Suppressor macrophage (primary cell): ENCODE measurements at regions not wholly inside any gene's neighbourhood (a gene's known extent, or its start where the extent isn't known, plus 50 kb on each side); places are given as distances from the start of the nearest gene placed in this dataset.
"Not testable (repeated sequence)": the region's sequence is repeated elsewhere in the genome, so short reads cannot be mapped to it uniquely, and the experiment has no call there.

Source experiments
- DNase-seq, 4 experiments: peaks; one replicate each; pipeline ENCODE4 v3.0.0-alpha.2; 2020 to 2022

DNA sequence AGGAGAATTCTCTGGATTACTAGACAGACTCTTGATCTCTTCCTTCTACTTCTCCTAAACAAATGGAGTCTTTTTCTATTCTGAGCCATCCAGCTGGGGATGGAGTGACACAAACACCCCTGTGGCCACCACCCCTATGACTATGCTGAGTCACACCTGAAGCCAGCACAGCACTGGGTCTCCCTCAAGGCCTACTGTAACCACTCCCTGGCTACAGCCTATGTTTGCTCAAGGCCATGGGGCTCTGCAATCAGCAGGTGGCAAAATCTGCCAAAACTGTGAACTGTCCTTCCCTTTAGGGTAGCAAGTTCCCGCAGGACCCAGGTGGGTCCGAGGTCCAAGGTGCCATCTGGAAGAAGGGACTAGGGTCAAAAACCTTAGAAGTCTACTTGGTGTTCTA is 132.3 kb downstream of the TINAG start:
- DNase-seq, result no peak

DNA sequence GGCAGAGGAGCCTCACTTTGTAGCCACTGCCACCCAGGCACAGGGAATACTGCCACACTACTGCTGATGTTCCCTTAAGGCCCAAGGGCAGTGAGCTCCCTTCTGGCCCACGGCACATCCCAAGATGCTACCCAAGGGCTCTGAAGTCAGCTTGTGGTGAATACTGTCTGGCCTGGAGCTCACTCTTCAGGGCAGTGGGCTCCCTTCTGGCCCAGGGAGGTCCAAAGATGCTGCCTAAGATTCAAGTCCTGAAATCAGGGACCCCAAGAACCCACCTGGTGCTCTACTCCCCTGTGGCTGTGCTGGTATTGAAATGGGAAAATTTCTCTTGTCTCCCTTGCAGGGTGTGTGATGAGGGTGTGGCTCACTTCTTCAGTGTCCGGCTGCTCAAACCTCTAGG is 132.8 kb downstream of the TINAG start:
- DNase-seq, result no peak

DNA sequence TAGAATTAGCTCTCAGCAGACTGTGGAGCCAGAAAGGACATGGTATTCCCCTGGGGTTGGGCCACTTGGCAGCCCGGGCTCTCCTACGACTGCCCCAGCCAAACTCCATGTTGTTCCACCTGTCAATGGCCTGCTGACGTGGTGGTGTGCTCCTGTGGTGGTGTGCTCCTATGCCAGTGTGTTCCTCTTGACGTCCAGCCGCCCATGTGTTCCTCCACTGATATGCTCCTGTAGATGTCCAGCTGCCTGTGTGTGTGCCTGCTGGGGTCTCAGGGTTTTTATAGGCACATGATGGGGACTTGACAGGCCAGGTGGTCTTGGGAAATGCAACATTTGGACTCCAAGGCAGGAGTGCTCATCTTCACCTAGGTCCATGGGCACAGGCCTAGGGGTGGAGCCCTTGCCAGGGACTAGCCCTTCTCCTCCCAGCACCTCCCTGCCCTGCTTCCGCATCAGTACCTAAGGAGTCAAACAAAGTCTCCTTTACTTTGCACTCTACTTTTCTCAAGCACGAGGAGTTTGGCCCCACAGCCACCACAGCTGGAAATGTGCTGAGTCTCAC is 133.5 kb downstream of the TINAG start:
- DNase-seq, result no peak

GRCh38 chr6:54445207-54445606 is 137.0 kb downstream of the TINAG start:
- no peak for DNase-seq

DNA sequence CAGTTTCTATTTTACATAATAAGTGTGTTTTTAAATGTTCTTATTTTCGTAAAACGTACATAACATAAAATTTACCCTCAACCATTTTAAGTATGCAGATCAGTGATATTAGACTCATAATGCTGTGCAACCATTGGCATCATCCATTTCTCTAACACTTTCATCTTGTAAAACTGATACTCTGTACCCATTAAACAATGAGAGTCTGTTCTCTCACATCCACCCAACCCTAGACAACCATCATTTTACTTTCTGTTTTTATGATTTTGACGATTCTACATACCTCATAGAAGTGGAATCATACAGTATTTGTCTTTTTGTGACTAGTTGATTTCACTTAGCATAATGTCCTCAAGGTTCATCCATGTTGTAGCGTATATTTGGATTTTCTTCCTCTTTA is 140.4 kb downstream of the TINAG start:
- no peak for DNase-seq

GRCh38 chr6:54451516-54451915 is 143.3 kb downstream of the TINAG start:
- no peak for DNase-seq

- DNase-seq, result no peak
Measured at GRCh38 chr6:54463354-54464024, 155.2 kb downstream of the TINAG start.

DNA sequence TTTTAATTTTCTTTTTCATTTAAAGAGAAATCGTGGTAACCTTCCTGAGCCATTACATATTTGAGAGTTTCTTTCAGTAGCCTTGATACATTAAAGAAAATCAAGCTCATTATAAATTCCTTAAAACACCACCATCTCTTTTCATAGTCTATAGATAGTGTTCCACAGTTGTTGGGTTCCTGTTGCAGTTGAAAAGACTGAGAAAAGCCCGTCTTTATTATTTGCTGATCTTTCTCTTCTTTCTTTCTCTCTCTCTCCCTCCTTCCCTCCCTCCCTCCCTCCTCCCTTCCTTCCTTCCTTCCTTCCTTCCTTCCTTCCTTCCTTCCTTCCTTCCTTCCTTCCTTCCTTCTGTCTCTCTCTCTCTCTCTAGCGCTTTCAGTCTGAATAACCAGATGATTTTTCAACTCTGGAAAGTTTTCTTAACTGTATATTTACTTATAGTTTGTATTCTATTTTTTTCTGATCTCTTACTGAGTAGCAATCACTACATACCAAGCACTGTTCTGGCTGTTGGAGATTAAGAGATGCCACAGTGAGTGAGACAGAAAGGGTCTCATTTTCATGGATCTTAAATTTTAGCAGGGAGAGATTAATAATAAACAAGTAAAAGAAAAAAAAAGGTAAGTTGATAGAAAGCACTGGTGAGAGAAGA is 157.5 kb downstream of the TINAG start:
- DNase-seq, result no peak

- DNase-seq, result no peak
Measured at GRCh38 chr6:54467384-54467783, 159.1 kb downstream of the TINAG start.

GRCh38 chr6:54473328-54473727 is 165.1 kb downstream of the TINAG start:
- DNase-seq, result no peak

DNA sequence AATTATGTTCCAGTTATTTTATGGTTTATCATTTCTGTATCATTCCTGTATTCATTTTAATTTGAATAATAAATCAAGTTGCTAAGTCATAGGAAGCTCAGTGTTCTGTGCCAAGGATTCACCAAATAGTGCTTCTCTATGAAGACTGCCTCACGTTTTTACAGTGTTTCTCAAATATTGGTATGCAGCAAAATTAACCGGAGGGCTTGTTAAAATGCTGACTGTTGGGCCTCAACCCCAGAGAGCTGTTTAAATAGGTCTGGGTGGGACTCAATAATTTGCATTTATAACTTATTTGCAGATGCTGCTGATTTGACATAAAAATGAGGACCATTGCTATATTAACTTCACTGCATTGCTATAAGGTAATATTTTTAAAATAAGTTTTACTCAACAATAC is 166.7 kb downstream of the TINAG start:
- DNase-seq, result no peak

DNA sequence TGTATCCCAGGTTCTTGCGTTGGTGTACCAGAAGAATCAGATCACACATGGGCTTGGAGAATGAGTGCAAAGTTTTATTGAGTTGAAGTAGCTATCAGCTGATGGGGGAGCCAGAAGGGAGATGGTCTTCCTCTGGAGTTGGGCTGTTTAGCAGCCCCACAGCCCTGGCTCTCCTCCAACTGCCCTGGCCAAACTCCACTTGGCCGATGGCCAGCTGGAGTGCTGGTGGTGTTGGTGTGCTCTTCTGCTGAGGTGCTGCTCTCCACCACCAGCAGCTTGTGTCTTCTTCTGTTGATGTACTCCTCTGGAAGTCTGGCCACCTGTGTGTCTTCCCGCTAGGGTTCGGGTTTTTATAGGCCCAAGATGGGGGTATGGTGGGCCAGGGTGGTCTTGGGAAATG is 172.8 kb downstream of the TINAG start:
- no peak for DNase-seq

DNA sequence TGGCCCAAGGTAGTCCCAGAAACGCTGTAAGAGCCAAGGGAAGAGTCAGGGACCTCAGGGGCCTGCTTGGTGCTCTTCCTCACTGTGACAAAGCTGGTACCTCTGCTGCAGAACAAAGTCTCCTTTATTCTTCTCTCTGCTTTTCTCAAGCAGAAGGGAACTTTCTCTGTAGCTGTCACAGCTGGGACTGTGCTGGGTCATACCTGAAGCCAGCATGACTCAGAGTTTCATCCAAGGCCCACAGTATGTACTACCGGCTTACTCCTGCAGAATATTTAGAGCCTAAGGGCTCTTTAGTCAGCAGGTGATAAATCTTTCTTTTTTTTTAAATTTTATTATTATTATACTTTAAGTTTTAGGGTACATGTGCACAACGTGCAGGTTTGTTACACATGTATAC is 183.2 kb downstream of the TINAG start:
- no peak for DNase-seq

- DNase-seq, result no peak
Measured at GRCh38 chr6:54493138-54493537, 184.9 kb downstream of the TINAG start.

DNA sequence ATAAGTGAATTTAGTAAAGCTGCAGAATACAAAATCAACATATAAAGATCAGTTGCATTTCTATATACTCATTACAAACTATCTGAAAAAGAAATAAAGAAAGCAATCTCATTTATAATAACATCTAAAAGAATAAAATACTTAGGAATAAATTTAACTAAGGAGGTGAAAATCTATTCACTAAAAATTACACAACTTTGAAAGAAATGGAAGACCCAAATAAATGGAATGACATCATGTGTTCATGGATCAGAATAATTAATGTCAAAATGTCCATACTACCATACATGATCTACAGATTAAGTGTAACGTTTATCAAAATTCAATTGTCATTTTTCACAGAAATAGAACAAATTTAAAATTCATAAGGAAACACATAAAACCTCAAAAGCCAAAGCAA is 194.9 kb downstream of the TINAG start:
- no peak for DNase-seq

GRCh38 chr6:54515013-54515412 is 206.8 kb downstream of the TINAG start:
- DNase-seq, result no peak

- DNase-seq, result no peak
Measured at GRCh38 chr6:54515713-54516112, 207.5 kb downstream of the TINAG start.

DNA sequence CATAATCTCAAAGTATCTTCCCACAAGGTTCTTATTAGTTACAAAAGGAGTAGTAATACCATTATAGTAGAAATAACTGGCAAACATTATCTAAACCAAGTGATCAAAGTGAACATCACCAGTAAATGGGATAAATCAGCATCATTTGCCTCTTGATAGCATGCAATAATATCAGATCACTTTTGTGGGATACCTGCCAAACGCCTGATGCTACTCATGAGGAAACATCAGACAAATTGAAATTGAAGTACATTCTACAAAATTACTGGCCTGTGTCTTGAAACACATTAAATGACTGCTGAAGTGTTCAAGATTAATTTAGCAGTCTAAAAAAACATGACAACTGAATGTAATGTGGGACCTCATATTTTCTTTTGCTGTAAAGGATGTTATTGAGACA is 208.1 kb downstream of the TINAG start:
- no peak for DNase-seq

- DNase-seq, result no peak
Measured at GRCh38 chr6:54519161-54519560, 210.9 kb downstream of the TINAG start.

DNA sequence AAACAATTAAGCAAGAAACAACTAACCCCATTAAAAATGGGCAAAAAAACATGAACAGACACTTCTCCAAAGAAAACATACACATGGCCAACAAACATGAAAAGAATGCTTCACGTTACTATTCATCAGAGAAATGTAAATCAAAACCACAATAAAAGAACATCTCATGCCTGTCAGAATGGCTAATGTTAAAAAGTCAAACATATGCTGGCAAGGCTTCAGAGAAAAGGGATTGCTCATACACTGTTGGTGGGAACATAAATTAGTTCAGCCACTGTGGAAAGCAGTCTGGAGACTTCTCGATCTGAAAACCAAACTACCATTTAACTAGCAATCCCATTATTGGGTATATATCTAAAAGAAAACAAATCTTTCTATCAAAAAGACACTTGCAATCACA is 217.5 kb downstream of the TINAG start:
- no peak for DNase-seq

GRCh38 chr6:54533567-54533966 is 225.3 kb downstream of the TINAG start:
- no peak for DNase-seq

- no peak for DNase-seq
Measured at GRCh38 chr6:54535568-54535967, 227.3 kb downstream of the TINAG start.

DNA sequence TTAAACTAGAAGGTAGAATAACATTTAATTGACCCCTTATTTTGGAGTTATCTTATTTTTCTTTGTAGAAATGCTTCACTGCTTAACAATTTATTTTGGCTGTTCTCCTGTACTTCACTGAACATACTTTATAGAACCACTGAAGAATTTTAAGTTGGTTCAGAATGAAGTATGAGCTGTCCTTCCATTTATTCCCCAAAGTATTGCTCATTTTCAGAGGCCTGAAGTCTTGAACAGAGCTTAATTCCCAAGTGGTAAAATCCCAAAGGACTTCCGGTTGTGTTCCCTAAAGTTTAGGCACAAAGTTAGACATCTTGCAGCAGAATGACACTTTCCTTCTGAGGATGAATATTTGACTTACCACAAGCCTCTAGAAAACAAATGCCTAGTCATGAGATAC is 233.3 kb downstream of the TINAG start:
- DNase-seq, result no peak

GRCh38 chr6:54559136-54559535 is 250.9 kb downstream of the TINAG start:
- DNase-seq, result no peak

- not testable (repeated sequence) for DNase-seq
Measured at GRCh38 chr6:54564188-54564587, 255.9 kb downstream of the TINAG start.
